ENCODE measurements at regions not wholly inside any gene's neighbourhood (a gene's known extent, or its start where the extent isn't known, plus 50 kb on each side); places are given as distances from the start of the nearest gene placed in this dataset.

DNA sequence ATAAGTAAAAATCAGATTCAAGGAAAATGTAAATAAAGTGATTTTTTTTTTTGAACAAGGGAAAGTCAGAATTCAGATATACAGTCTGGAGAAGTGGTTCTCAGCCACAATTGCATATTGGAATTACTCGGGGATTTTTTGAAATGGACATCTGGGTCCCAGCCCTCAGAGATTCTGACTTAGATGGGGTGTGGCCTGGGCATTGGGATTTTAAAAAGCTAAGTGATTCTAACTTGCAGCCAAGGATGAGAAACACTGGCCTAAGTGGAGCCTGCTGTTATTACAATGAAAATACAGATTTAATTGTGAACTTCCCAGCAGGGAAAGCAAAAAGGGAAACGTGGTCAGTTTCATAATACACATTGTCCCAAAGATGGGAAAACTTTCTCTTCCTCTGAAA lies 273.8 kb downstream of the TTC8 start:
- TF ChIP-seq, protein P1, sequence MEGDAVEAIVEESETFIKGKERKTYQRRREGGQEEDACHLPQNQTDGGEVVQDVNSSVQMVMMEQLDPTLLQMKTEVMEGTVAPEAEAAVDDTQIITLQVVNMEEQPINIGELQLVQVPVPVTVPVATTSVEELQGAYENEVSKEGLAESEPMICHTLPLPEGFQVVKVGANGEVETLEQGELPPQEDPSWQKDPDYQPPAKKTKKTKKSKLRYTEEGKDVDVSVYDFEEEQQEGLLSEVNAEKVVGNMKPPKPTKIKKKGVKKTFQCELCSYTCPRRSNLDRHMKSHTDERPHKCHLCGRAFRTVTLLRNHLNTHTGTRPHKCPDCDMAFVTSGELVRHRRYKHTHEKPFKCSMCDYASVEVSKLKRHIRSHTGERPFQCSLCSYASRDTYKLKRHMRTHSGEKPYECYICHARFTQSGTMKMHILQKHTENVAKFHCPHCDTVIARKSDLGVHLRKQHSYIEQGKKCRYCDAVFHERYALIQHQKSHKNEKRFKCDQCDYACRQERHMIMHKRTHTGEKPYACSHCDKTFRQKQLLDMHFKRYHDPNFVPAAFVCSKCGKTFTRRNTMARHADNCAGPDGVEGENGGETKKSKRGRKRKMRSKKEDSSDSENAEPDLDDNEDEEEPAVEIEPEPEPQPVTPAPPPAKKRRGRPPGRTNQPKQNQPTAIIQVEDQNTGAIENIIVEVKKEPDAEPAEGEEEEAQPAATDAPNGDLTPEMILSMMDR (conservative IDR thresholded peaks at IDR 0.05; ENCODE audit: low read depth in 2 of 2): no peak
- TF ChIP-seq POLR2AphosphoS5 (IDR thresholded peaks at IDR 0.05; ENCODE audit: low read depth): no peak
- TF ChIP-seq, protein P2, sequence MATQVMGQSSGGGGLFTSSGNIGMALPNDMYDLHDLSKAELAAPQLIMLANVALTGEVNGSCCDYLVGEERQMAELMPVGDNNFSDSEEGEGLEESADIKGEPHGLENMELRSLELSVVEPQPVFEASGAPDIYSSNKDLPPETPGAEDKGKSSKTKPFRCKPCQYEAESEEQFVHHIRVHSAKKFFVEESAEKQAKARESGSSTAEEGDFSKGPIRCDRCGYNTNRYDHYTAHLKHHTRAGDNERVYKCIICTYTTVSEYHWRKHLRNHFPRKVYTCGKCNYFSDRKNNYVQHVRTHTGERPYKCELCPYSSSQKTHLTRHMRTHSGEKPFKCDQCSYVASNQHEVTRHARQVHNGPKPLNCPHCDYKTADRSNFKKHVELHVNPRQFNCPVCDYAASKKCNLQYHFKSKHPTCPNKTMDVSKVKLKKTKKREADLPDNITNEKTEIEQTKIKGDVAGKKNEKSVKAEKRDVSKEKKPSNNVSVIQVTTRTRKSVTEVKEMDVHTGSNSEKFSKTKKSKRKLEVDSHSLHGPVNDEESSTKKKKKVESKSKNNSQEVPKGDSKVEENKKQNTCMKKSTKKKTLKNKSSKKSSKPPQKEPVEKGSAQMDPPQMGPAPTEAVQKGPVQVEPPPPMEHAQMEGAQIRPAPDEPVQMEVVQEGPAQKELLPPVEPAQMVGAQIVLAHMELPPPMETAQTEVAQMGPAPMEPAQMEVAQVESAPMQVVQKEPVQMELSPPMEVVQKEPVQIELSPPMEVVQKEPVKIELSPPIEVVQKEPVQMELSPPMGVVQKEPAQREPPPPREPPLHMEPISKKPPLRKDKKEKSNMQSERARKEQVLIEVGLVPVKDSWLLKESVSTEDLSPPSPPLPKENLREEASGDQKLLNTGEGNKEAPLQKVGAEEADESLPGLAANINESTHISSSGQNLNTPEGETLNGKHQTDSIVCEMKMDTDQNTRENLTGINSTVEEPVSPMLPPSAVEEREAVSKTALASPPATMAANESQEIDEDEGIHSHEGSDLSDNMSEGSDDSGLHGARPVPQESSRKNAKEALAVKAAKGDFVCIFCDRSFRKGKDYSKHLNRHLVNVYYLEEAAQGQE (IDR thresholded peaks at IDR 0.05; ENCODE audit: unreplicated experiment): no peak
- no peak for TF ChIP-seq STAT1 (IDR thresholded peaks at IDR 0.05; ENCODE audit: unreplicated experiment)
- no peak for TF ChIP-seq EZH2 (IDR thresholded peaks at IDR 0.05; ENCODE audit: low read depth, unreplicated experiment)
- no peak for TF ChIP-seq ZNF331 (CRISPR knock-in tag; IDR thresholded peaks at IDR 0.05; ENCODE audit: low read depth)
- TF ChIP-seq, protein P3, sequence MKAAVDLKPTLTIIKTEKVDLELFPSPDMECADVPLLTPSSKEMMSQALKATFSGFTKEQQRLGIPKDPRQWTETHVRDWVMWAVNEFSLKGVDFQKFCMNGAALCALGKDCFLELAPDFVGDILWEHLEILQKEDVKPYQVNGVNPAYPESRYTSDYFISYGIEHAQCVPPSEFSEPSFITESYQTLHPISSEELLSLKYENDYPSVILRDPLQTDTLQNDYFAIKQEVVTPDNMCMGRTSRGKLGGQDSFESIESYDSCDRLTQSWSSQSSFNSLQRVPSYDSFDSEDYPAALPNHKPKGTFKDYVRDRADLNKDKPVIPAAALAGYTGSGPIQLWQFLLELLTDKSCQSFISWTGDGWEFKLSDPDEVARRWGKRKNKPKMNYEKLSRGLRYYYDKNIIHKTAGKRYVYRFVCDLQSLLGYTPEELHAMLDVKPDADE (IDR thresholded peaks at IDR 0.05): no peak
- TF ChIP-seq ZNF114 (CRISPR knock-in tag; IDR thresholded peaks at IDR 0.05): no peak

All from GM23338 (cell line).